ENCODE measurements at regions not wholly inside any gene's neighbourhood (a gene's known extent, or its start where the extent isn't known, plus 50 kb on each side); places are given as distances from the start of the nearest gene placed in this dataset.

- FAIRE-seq (no peak), DNase-seq (no peak)
- TF ChIP-seq, protein P1, sequence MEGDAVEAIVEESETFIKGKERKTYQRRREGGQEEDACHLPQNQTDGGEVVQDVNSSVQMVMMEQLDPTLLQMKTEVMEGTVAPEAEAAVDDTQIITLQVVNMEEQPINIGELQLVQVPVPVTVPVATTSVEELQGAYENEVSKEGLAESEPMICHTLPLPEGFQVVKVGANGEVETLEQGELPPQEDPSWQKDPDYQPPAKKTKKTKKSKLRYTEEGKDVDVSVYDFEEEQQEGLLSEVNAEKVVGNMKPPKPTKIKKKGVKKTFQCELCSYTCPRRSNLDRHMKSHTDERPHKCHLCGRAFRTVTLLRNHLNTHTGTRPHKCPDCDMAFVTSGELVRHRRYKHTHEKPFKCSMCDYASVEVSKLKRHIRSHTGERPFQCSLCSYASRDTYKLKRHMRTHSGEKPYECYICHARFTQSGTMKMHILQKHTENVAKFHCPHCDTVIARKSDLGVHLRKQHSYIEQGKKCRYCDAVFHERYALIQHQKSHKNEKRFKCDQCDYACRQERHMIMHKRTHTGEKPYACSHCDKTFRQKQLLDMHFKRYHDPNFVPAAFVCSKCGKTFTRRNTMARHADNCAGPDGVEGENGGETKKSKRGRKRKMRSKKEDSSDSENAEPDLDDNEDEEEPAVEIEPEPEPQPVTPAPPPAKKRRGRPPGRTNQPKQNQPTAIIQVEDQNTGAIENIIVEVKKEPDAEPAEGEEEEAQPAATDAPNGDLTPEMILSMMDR (IDR thresholded peaks at IDR 0.05; ENCODE audit: borderline replicate concordance, extremely low read depth, insufficient read depth) = no peak
These were observed 373.1 kb upstream of the SMC2 start for GRCh38 chr9:103721056-103721455.

GRCh38 chr9:103730866-103731265 is 363.2 kb upstream of the SMC2 start:
- FAIRE-seq (no peak), DNase-seq (no peak)
- Histone ChIP-seq H3K36me3 (ENCODE audit: control insufficient read depth in 2 of 3, insufficient read depth in 3 of 3, low read length in 3 of 3) (no peaks in the 10 kb centered on the region), H3K4me1 (ENCODE audit: control insufficient read depth in 2 of 3, insufficient read depth in 2 of 3, low read depth in 1 of 3, low read length in 3 of 3) (no peaks in the 10 kb centered on the region), H3K27me3 (ENCODE audit: control insufficient read depth, insufficient read depth, low read length) (no peaks in the 10 kb centered on the region), H3K27ac (ENCODE audit: low read depth in 2 of 2, low read length in 2 of 2) (no peak overlapping the region), H3K9me3 (ENCODE audit: control insufficient read depth in 2 of 3, insufficient read depth in 1 of 3, low read length in 3 of 3) (no peaks in the 10 kb centered on the region), H3K9ac (ENCODE audit: low read length in 3 of 3) (no peak overlapping the region), H3K4me3 (ENCODE audit: low read length in 3 of 3) (no peak overlapping the region)
- TF ChIP-seq, protein P1 (IDR thresholded peaks at IDR 0.05; ENCODE audit: borderline replicate concordance, extremely low read depth, insufficient read depth) = no peak
- intact Hi-C loops (cut with DNase I) = no loop called here

More at GRCh38 chr9:103721056-103721455, 373.1 kb upstream of the SMC2 start:
- Histone ChIP-seq H3K4me3 (ENCODE audit: low read length in 3 of 3) (no peak overlapping the region), H3K9me3 (ENCODE audit: control insufficient read depth in 2 of 3, insufficient read depth in 1 of 3, low read length in 3 of 3) (no peaks in the 10 kb centered on the region), H3K4me1 (ENCODE audit: control insufficient read depth in 2 of 3, insufficient read depth in 2 of 3, low read depth in 1 of 3, low read length in 3 of 3) (no peaks in the 10 kb centered on the region), H3K27me3 (ENCODE audit: control insufficient read depth, insufficient read depth, low read length) (no peaks in the 10 kb centered on the region), H3K27ac (ENCODE audit: low read depth in 2 of 2, low read length in 2 of 2) (no peak overlapping the region), H3K9ac (ENCODE audit: low read length in 3 of 3) (no peak overlapping the region), H3K36me3 (ENCODE audit: control insufficient read depth in 2 of 3, insufficient read depth in 3 of 3, low read length in 3 of 3) (no peaks in the 10 kb centered on the region)
- intact Hi-C loops (cut with DNase I) = no loop called here

- Histone ChIP-seq H3K4me1 (ENCODE audit: control insufficient read depth in 2 of 3, insufficient read depth in 2 of 3, low read depth in 1 of 3, low read length in 3 of 3) (no peaks in the 10 kb centered on the region), H3K27ac (ENCODE audit: low read depth in 2 of 2, low read length in 2 of 2) (no peak overlapping the region), H3K27me3 (ENCODE audit: control insufficient read depth, insufficient read depth, low read length) (no peaks in the 10 kb centered on the region), H3K9me3 (ENCODE audit: control insufficient read depth in 2 of 3, insufficient read depth in 1 of 3, low read length in 3 of 3) (no peaks in the 10 kb centered on the region), H3K4me3 (ENCODE audit: low read length in 3 of 3) (no peak overlapping the region), H3K36me3 (ENCODE audit: control insufficient read depth in 2 of 3, insufficient read depth in 3 of 3, low read length in 3 of 3) (no peaks in the 10 kb centered on the region), H3K9ac (ENCODE audit: low read length in 3 of 3) (no peak overlapping the region)
- TF ChIP-seq, protein P1 (IDR thresholded peaks at IDR 0.05; ENCODE audit: borderline replicate concordance, extremely low read depth, insufficient read depth) = no peak
- no peak for DNase-seq
- no peak for FAIRE-seq
- intact Hi-C loops (cut with DNase I) = no loop called here
These were observed 362.6 kb upstream of the SMC2 start for GRCh38 chr9:103731541-103731940.

GRCh38 chr9:103734471-103734870 is 359.6 kb upstream of the SMC2 start:
- Histone ChIP-seq H3K27ac (ENCODE audit: low read depth in 2 of 2, low read length in 2 of 2) (no peak overlapping the region), H3K9ac (ENCODE audit: low read length in 3 of 3) (no peak overlapping the region), H3K9me3 (ENCODE audit: control insufficient read depth in 2 of 3, insufficient read depth in 1 of 3, low read length in 3 of 3) (no peaks in the 10 kb centered on the region), H3K4me1 (ENCODE audit: control insufficient read depth in 2 of 3, insufficient read depth in 2 of 3, low read depth in 1 of 3, low read length in 3 of 3) (no peaks in the 10 kb centered on the region), H3K4me3 (ENCODE audit: low read length in 3 of 3) (no peak overlapping the region), H3K36me3 (ENCODE audit: control insufficient read depth in 2 of 3, insufficient read depth in 3 of 3, low read length in 3 of 3) (no peaks in the 10 kb centered on the region), H3K27me3 (ENCODE audit: control insufficient read depth, insufficient read depth, low read length) (no peaks in the 10 kb centered on the region)
- TF ChIP-seq, protein P1 (IDR thresholded peaks at IDR 0.05; ENCODE audit: borderline replicate concordance, extremely low read depth, insufficient read depth) = no peak
- intact Hi-C loops (cut with DNase I) = no loop called here
- FAIRE-seq (no peak), DNase-seq (no peak)

Measured in kidney (tissue), 13 donors.